ENCODE measurements at regions not wholly inside any gene's neighbourhood (a gene's known extent, or its start where the extent isn't known, plus 50 kb on each side); places are given as distances from the start of the nearest gene placed in this dataset.

GRCh38 chr14:101137234-101137633 lies 233.7 kb upstream of the RTL1 start:
- no peak overlapping the region for H3K9ac ChIP-seq (ENCODE audit: insufficient read depth, low read length, poor library complexity, severe bottlenecking)
- peaks cover 5% of the 10 kb centered on the region in 2 donors for H3K4me1 ChIP-seq (ENCODE audit: control insufficient read depth in 1 of 2, insufficient read depth in 2 of 2, low read length in 2 of 2)
- peaks cover 0 to 2% of the 10 kb centered on the region in 2 donors for H3K27me3 ChIP-seq (ENCODE audit: control insufficient read depth in 2 of 2, insufficient read depth in 2 of 2, low read length in 2 of 2)
- Mint-ChIP-seq H3K4me1 (peaks cover 12% of the 10 kb centered on the region), H3K4me3 (no peak overlapping the region), H3K9me3 (peaks cover 2 to 14% (median 8%) of the 10 kb centered on the region in 7 donors), H3K36me3 (no peaks in the 10 kb centered on the region), H3K27ac (no peak overlapping the region), H3K27me3 (ENCODE audit: low read depth in 3 of 3) (peaks cover 2 to 3% (median 2%) of the 10 kb centered on the region in 3 donors)
- no peak overlapping the region for H2AFZ ChIP-seq (ENCODE audit: insufficient read depth, low read depth, low read length, poor library complexity, severe bottlenecking)
- intact Hi-C loops (cut with micrococcal nuclease): no loop called here
- no peaks in the 10 kb centered on the region for H3K36me3 ChIP-seq (replicated peaks in 1 of 2; ENCODE audit: control insufficient read depth in 1 of 2, insufficient read depth in 2 of 2, low read length in 2 of 2)
- TF ChIP-seq CTCF (IDR thresholded peaks at IDR 0.05): no peak
- H3K4me2 ChIP-seq (replicated peaks; ENCODE audit: extremely low read depth, low read length, poor library complexity, severe bottlenecking): no peak overlapping the region
- 100% methylated on average over 5 of the region's 7 CpGs for WGBS (ENCODE audit: insufficient coverage)
- H4K20me1 ChIP-seq (ENCODE audit: insufficient read depth, low read length): no peaks in the 10 kb centered on the region
- H3K79me2 ChIP-seq (ENCODE audit: insufficient read depth, low read length): no peaks in the 10 kb centered on the region
- H3K27ac ChIP-seq (ENCODE audit: low read depth in 1 of 2, low read length in 2 of 2): no peak overlapping the region
- DNase-seq: no peak
- H3K9me3 ChIP-seq (replicated peaks in 1 of 2; ENCODE audit: control insufficient read depth in 1 of 2, insufficient read depth in 1 of 2, low read length in 2 of 2): peaks cover 2 to 3% of the 10 kb centered on the region in 2 donors
- H3K4me3 ChIP-seq (replicated peaks in 1 of 3; ENCODE audit: low read depth in 2 of 3, low read length in 3 of 3): no peak overlapping the region

DNA sequence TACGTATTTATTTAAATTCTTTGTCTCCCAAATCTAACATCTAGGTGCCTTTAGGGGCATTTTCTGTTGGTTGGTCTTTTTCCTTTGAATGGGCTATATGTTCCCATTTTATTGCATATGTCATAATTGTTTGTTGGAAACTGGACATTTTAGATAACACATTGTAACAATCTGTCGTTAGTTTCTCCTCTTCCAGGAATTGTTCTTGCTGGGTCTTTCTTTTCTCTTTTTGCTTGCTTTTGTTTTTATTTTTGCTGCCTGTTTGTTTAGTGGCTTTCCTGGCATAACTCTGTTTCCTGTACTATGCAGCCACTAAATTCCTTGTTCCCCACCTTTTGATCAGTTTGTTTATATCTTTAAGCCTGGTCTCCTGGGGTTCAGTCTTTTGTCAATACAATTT lies 244.3 kb upstream of the RTL1 start:
- no peaks in the 10 kb centered on the region for H3K9me3 ChIP-seq (replicated peaks in 1 of 2; ENCODE audit: control insufficient read depth in 1 of 2, insufficient read depth in 1 of 2, low read length in 2 of 2)
- H3K79me2 ChIP-seq (ENCODE audit: insufficient read depth, low read length): no peaks in the 10 kb centered on the region
- DNase-seq: no peak
- no peak overlapping the region for H3K4me2 ChIP-seq (replicated peaks; ENCODE audit: extremely low read depth, low read length, poor library complexity, severe bottlenecking)
- WGBS (ENCODE audit: insufficient coverage): no CpG with 5 or more reads among the region's 2 CpGs
- Mint-ChIP-seq H3K9me3 (peaks cover 0 to 20% (median 12%) of the 10 kb centered on the region in 7 donors), H3K36me3 (no peaks in the 10 kb centered on the region), H3K4me3 (no peak overlapping the region), H3K27ac (no peak overlapping the region), H3K4me1 (no peaks in the 10 kb centered on the region), H3K27me3 (ENCODE audit: low read depth in 3 of 3) (peaks cover 7 to 18% (median 11%) of the 10 kb centered on the region in 3 donors)
- no peak overlapping the region for H2AFZ ChIP-seq (ENCODE audit: insufficient read depth, low read depth, low read length, poor library complexity, severe bottlenecking)
- intact Hi-C loops (cut with micrococcal nuclease): no loop called here
- H3K4me1 ChIP-seq (ENCODE audit: control insufficient read depth in 1 of 2, insufficient read depth in 2 of 2, low read length in 2 of 2): no peaks in the 10 kb centered on the region
- H4K20me1 ChIP-seq (ENCODE audit: insufficient read depth, low read length): no peaks in the 10 kb centered on the region
- H3K4me3 ChIP-seq (replicated peaks in 1 of 3; ENCODE audit: low read depth in 2 of 3, low read length in 3 of 3): no peak overlapping the region
- no peak overlapping the region for H3K27ac ChIP-seq (ENCODE audit: low read depth in 1 of 2, low read length in 2 of 2)
- no peak for TF ChIP-seq CTCF (IDR thresholded peaks at IDR 0.05)
- no peaks in the 10 kb centered on the region for H3K36me3 ChIP-seq (replicated peaks in 1 of 2; ENCODE audit: control insufficient read depth in 1 of 2, insufficient read depth in 2 of 2, low read length in 2 of 2)
- H3K27me3 ChIP-seq (ENCODE audit: control insufficient read depth in 2 of 2, insufficient read depth in 2 of 2, low read length in 2 of 2): no peaks in the 10 kb centered on the region
- H3K9ac ChIP-seq (ENCODE audit: insufficient read depth, low read length, poor library complexity, severe bottlenecking): no peak overlapping the region

Measured in CD14-positive monocyte (primary cell).